SK-MEL-5 (cell line): ENCODE measurements at regions not wholly inside any gene's neighbourhood (a gene's known extent, or its start where the extent isn't known, plus 50 kb on each side); places are given as distances from the start of the nearest gene placed in this dataset.

ENCODE experiments used
- small RNA-seq, 2 experiments: library from RNA; depleted of rRNA; stranded (forward); fragments of <200 nt; gene quantifications; one replicate each; pipeline ENCODE3, GENCODE V24; 2014

Small RNA genes in the stretch of these regions (small RNA-seq; reads per million reads assigned to genes)
- gene AC093870.1 = 0 reads per million in 2 experiments
